IMR-90 (cell line): ENCODE measurements at regions not wholly inside any gene's neighbourhood (a gene's known extent, or its start where the extent isn't known, plus 50 kb on each side); places are given as distances from the start of the nearest gene placed in this dataset.

ENCODE experiments used
- ATAC-seq: fragments of 200-7000 bp; cut with Tn5 transposase; 2 replicates; pipeline ENCODE4 v1.9.1; 2020; ENCODE audit warnings: low read depth, mild to moderate bottlenecking, moderate library complexity
- BruUV-seq: library from RNA; stranded (reverse); fragments of 400-500 nt; replicated peaks from 2 replicates; lab custom pipeline; 2021; lab: Mats Ljungman, UMichigan
- CTCF ChIA-PET: fragments of 300-600 bp; formaldehyde crosslinking; extraction: SDS; loops from one replicate; lab custom pipeline; 2021; ENCODE audit warnings: antibody characterized with exemption; lab: Yijun Ruan, JAX
- POLR2A ChIA-PET: fragments of 300-600 bp; sonication (Branson Sonifier 250); formaldehyde crosslinking; loops from one replicate; lab custom pipeline; 2022; ENCODE audit warnings: antibody characterized with exemption; ENCODE audit not compliant: unreplicated experiment; lab: Charles Lee
- DNase-seq: peaks from one replicate; pipeline ENCODE4 v3.0.0; 2013
- H2AFZ ChIP-seq: replicated peaks from 2 replicates; pipeline ENCODE3; 2013; ENCODE audit warnings: low read length, mild to moderate bottlenecking; ENCODE audit not compliant: poor library complexity
- H2AK5ac ChIP-seq: 2 replicates; pipeline ENCODE4 v1.6.1; 2013; ENCODE audit warnings: low read depth, low read length, inconsistent platforms
- H2AK9ac ChIP-seq: replicated peaks from 2 replicates; pipeline ENCODE3; 2013; ENCODE audit warnings: mild to moderate bottlenecking, low read depth, low read length, moderate library complexity; ENCODE audit not compliant: poor library complexity
- H2BK120ac ChIP-seq: 2 replicates; pipeline ENCODE4 v1.6.1; 2013; ENCODE audit warnings: low read depth, low read length, inconsistent platforms
- H2BK15ac ChIP-seq: 3 replicates; pipeline ENCODE4 v1.6.1; 2013; ENCODE audit warnings: low read depth, low read length, inconsistent platforms
- H2BK20ac ChIP-seq: 2 replicates; pipeline ENCODE4 v1.6.1; 2013; ENCODE audit warnings: low read depth, mild to moderate bottlenecking, inconsistent platforms, low read length, moderate library complexity
- H2BK5ac ChIP-seq: 2 replicates; pipeline ENCODE4 v1.6.1; 2013; ENCODE audit warnings: mild to moderate bottlenecking, low read depth, low read length, inconsistent platforms; ENCODE audit not compliant: poor library complexity, severe bottlenecking
- H3K14ac ChIP-seq: replicated peaks from 2 replicates; pipeline ENCODE4 v1.6.1; 2013; ENCODE audit warnings: low read depth, low read length, inconsistent platforms
- H3K18ac ChIP-seq: 2 replicates; pipeline ENCODE4 v1.6.1; 2013; ENCODE audit warnings: low read depth, low read length, control low read depth
- H3K23ac ChIP-seq: 2 replicates; pipeline ENCODE4 v1.6.1; 2013; ENCODE audit warnings: low read depth, low read length, inconsistent platforms
- H3K27ac ChIP-seq: 2 replicates; pipeline ENCODE4 v1.5.1; 2013; ENCODE audit warnings: mild to moderate bottlenecking, control low read depth, low read length; ENCODE audit not compliant: insufficient read depth
- H3K27me3 ChIP-seq: 2 replicates; pipeline ENCODE4 v1.6.1; 2013; ENCODE audit warnings: low read length; ENCODE audit not compliant: control insufficient read depth, insufficient read depth
- H3K36me3 ChIP-seq: 2 replicates; pipeline ENCODE4 v1.6.1; 2013; ENCODE audit warnings: low read length, mixed read lengths; ENCODE audit not compliant: control insufficient read depth, insufficient read depth
- H3K4ac ChIP-seq: 2 replicates; pipeline ENCODE4 v1.6.1; 2013; ENCODE audit warnings: low read depth, low read length, inconsistent platforms
- H3K4me1 ChIP-seq: 2 replicates; pipeline ENCODE4 v1.6.1; 2013; ENCODE audit warnings: low read length, mixed read lengths; ENCODE audit not compliant: control insufficient read depth, insufficient read depth
- H3K4me2 ChIP-seq: 2 replicates; pipeline ENCODE4 v1.6.1; 2013; ENCODE audit warnings: low read depth, mild to moderate bottlenecking, control low read depth, low read length, moderate library complexity
- H3K4me3 ChIP-seq: 2 replicates; pipeline ENCODE4 v1.5.1; 2013; ENCODE audit warnings: low read depth, mild to moderate bottlenecking, control low read depth, low read length, moderate library complexity; ENCODE audit not compliant: insufficient read depth
- H3K56ac ChIP-seq: 2 replicates; pipeline ENCODE4 v1.6.1; 2013; ENCODE audit warnings: low read length, inconsistent platforms; ENCODE audit not compliant: insufficient read depth; ENCODE audit errors: extremely low read depth
- H3K79me1 ChIP-seq, 2 experiments: 2 replicates each; pipeline ENCODE4 v1.6.1; 2013; ENCODE audit warnings: low read length in 2 of 2, inconsistent platforms in 1 of 2, low read depth in 1 of 2
- H3K9ac ChIP-seq: 2 replicates; pipeline ENCODE4 v1.6.1; 2013; ENCODE audit warnings: low read depth, low read length, control low read depth
- H3K9me1 ChIP-seq: 2 replicates; pipeline ENCODE4 v1.6.1; 2013; ENCODE audit warnings: low read length, inconsistent platforms; ENCODE audit not compliant: insufficient read depth
- H3K9me3 ChIP-seq: 2 replicates; pipeline ENCODE4 v1.6.1; 2013; ENCODE audit warnings: low read length; ENCODE audit not compliant: control insufficient read depth, insufficient read depth
- H4K20me1 ChIP-seq: 2 replicates; pipeline ENCODE4 v1.6.1; 2013; ENCODE audit warnings: low read length, inconsistent platforms; ENCODE audit not compliant: insufficient read depth
- H4K5ac ChIP-seq: 2 replicates; pipeline ENCODE4 v1.6.1; 2013; ENCODE audit warnings: mild to moderate bottlenecking, low read depth, low read length, control low read depth
- H4K8ac ChIP-seq, 2 experiments: 2 replicates each; pipeline ENCODE4 v1.6.1; 2013; ENCODE audit warnings: low read depth in 2 of 2, low read length in 2 of 2, control low read depth in 1 of 2, inconsistent platforms in 1 of 2
- H4K91ac ChIP-seq: 2 replicates; pipeline ENCODE4 v1.6.1; 2013; ENCODE audit warnings: low read depth, low read length, inconsistent platforms; ENCODE audit not compliant: insufficient read depth
- BHLHE40 ChIP-seq: fragments of 150-350 bp; IDR thresholded peaks from 2 replicates; pipeline ENCODE4 v1.6.1; 2016; ENCODE audit warnings: mild to moderate bottlenecking, low read depth, low read length
- CEBPB ChIP-seq: IDR thresholded peaks from 2 replicates; pipeline ENCODE4 v1.6.1; 2012; ENCODE audit warnings: low read depth, low read length, improper control_type of control experiment
- CHD1 ChIP-seq: IDR thresholded peaks from 2 replicates; pipeline ENCODE4 v1.6.1; 2012; ENCODE audit warnings: low read depth, low read length, improper control_type of control experiment
- ELK1 ChIP-seq: fragments of 150-350 bp; IDR thresholded peaks from 2 replicates; pipeline ENCODE4 v1.6.1; 2016; ENCODE audit warnings: low read depth, mild to moderate bottlenecking, low read length, moderate library complexity, borderline replicate concordance
- FOS ChIP-seq: fragments of 150-350 bp; IDR thresholded peaks from 2 replicates; pipeline ENCODE4 v1.6.1; 2016; ENCODE audit warnings: low read depth, low read length
- MAFK ChIP-seq: IDR thresholded peaks from 2 replicates; pipeline ENCODE4 v1.6.1; 2012; ENCODE audit warnings: low read depth, low read length, improper control_type of control experiment
- MAZ ChIP-seq: IDR thresholded peaks from 2 replicates; pipeline ENCODE4 v1.6.1; 2012; ENCODE audit warnings: low read depth, mild to moderate bottlenecking, low read length, improper control_type of control experiment, moderate library complexity, borderline replicate concordance
- MXI1 ChIP-seq: IDR thresholded peaks from 2 replicates; pipeline ENCODE4 v1.6.1; 2012; ENCODE audit warnings: low read depth, mild to moderate bottlenecking, low read length, moderate library complexity, borderline replicate concordance
- NFE2L2 ChIP-seq: fragments of 150-350 bp; IDR thresholded peaks from 2 replicates; pipeline ENCODE4 v1.6.1; 2016; ENCODE audit warnings: low read depth, mild to moderate bottlenecking, low read length
- POLR2A ChIP-seq: IDR thresholded peaks from 2 replicates; pipeline ENCODE4 v1.6.1; 2012; ENCODE audit warnings: mild to moderate bottlenecking, low read depth, low read length
- RAD21 ChIP-seq: IDR thresholded peaks from 2 replicates; pipeline ENCODE4 v1.6.1; 2012; ENCODE audit warnings: low read length, improper control_type of control experiment
- RCOR1 ChIP-seq: IDR thresholded peaks from 2 replicates; pipeline ENCODE4 v1.6.1; 2012; ENCODE audit warnings: mild to moderate bottlenecking, low read length, improper control_type of control experiment; ENCODE audit not compliant: insufficient replicate concordance
- RFX5 ChIP-seq: IDR thresholded peaks from 2 replicates; pipeline ENCODE4 v1.8.0; 2012; ENCODE audit warnings: low read depth, mild to moderate bottlenecking, low read length, moderate library complexity
- SMC3 ChIP-seq: fragments of 150-350 bp; IDR thresholded peaks from 2 replicates; pipeline ENCODE4 v1.6.1; 2016; ENCODE audit warnings: low read depth, mild to moderate bottlenecking, antibody characterized with exemption, low read length, moderate library complexity
- USF2 ChIP-seq: fragments of 150-350 bp; IDR thresholded peaks from 2 replicates; pipeline ENCODE4 v1.6.1; 2017; ENCODE audit warnings: mild to moderate bottlenecking, antibody characterized with exemption, low read length, low read depth
- WGBS, 2 experiments: methylation state at CpG; one replicate each; pipeline versions ENCODE4 v1.1.5 to v1.1.7; 2013; ENCODE audit warnings: missing lambda C conversion rate in 2 of 2; ENCODE audit not compliant: insufficient read length in 1 of 2; ENCODE audit errors: extremely low coverage in 2 of 2; 5-methylcytosine and 5-hydroxymethylcytosine counted together
- dilution Hi-C: fragments of 300-500 bp; cut with HindIII; formaldehyde crosslinking; loops from one replicate; pipeline ENCODE4 v1.14.3; 2018; ENCODE audit warnings: low sequenced_read_pairs; ENCODE audit not compliant: unreplicated experiment
- in situ Hi-C: fragments of 300-500 bp; cut with MboI; formaldehyde crosslinking; loops from 3 replicates; pipeline ENCODE4 v1.14.3; 2019; ENCODE audit warnings: low sequenced_read_pairs, inconsistent platforms, mixed read lengths
- intact Hi-C: fragments of 100-400 bp; cut with micrococcal nuclease; formaldehyde crosslinking; loops from 2 replicates; pipeline ENCODE4 v1.10.0; 2022
- TF ChIP-seq, protein P1 (sequence below): conservative IDR thresholded peaks from 2 replicates; pipeline ENCODE4 v1.5.1; 2012; ENCODE audit warnings: mild to moderate bottlenecking, low read depth, low read length, improper control_type of control experiment

DNA sequence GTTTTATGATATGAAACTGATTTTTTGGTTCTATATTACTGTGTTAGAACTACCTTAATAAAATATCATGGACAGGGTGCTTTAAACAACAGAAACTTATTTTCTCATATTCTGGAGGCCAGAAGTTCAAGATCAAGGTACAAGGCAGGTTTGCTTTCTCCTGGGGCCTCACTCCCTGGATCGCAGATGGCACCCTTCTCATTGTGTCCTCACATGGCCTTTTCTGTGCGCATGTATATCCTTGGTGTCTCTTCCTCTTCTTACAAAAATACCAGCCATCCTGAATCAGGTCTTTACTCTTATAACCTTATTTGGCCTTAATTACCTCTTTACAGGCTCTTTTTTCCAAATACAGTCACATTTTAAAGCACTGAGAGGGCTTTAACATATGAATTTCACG, 906.1 kb downstream of the CDH11 start:
- intact Hi-C loops = no loop called here
- no peaks in the 10 kb centered on the region for H3K9me3 ChIP-seq
- H3K23ac ChIP-seq = no peak overlapping the region
- no peak overlapping the region for H2AK9ac ChIP-seq
- no peak overlapping the region for H4K91ac ChIP-seq
- no peak overlapping the region for H3K4me3 ChIP-seq
- no peak overlapping the region for H3K14ac ChIP-seq
- CTCF ChIA-PET = no interaction called here
- no peak overlapping the region for H3K9ac ChIP-seq
- no peak overlapping the region for H2BK5ac ChIP-seq
- no peak overlapping the region for H2AK5ac ChIP-seq
- H2AFZ ChIP-seq = no peak overlapping the region
- H3K79me1 ChIP-seq = no peaks in the 10 kb centered on the region
- H2BK15ac ChIP-seq = no peak overlapping the region
- dilution Hi-C loops = no loop called here
- no peak overlapping the region for H2BK120ac ChIP-seq
- no peak overlapping the region for H3K27ac ChIP-seq
- no TSS peak for BruUV-seq
- TF ChIP-seq MAFK = no peak
- no peak for TF ChIP-seq RFX5
- TF ChIP-seq SMC3 = no peak
- no peak for TF ChIP-seq RCOR1
- no peak for TF ChIP-seq POLR2A
- no peak for TF ChIP-seq MAZ
- no peak for TF ChIP-seq CEBPB
- no peak for TF ChIP-seq CHD1
- no peak for TF ChIP-seq USF2
- no peak for TF ChIP-seq NFE2L2
- no peak for TF ChIP-seq BHLHE40
- no peak for TF ChIP-seq ELK1
- no peak for TF ChIP-seq RAD21
- no peak for TF ChIP-seq MXI1
- TF ChIP-seq, protein P1, sequence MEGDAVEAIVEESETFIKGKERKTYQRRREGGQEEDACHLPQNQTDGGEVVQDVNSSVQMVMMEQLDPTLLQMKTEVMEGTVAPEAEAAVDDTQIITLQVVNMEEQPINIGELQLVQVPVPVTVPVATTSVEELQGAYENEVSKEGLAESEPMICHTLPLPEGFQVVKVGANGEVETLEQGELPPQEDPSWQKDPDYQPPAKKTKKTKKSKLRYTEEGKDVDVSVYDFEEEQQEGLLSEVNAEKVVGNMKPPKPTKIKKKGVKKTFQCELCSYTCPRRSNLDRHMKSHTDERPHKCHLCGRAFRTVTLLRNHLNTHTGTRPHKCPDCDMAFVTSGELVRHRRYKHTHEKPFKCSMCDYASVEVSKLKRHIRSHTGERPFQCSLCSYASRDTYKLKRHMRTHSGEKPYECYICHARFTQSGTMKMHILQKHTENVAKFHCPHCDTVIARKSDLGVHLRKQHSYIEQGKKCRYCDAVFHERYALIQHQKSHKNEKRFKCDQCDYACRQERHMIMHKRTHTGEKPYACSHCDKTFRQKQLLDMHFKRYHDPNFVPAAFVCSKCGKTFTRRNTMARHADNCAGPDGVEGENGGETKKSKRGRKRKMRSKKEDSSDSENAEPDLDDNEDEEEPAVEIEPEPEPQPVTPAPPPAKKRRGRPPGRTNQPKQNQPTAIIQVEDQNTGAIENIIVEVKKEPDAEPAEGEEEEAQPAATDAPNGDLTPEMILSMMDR = no peak
- TF ChIP-seq FOS = no peak
- no peak overlapping the region for H3K18ac ChIP-seq
- in situ Hi-C loops = no loop called here
- no peak overlapping the region for H3K56ac ChIP-seq
- no peak overlapping the region for H3K4ac ChIP-seq
- H3K36me3 ChIP-seq = no peaks in the 10 kb centered on the region
- DNase-seq (no peak), ATAC-seq (no peak)
- H2BK20ac ChIP-seq = no peak overlapping the region
- H4K8ac ChIP-seq = no peak overlapping the region
- 60% methylated on average over 1 of the region's 3 CpGs; no CpG with 5 or more reads in 1 of the 2 experiments for WGBS, 2 experiments
- POLR2A ChIA-PET = no interaction called here
- H3K9me1 ChIP-seq = no peaks in the 10 kb centered on the region
- no peaks in the 10 kb centered on the region for H3K4me1 ChIP-seq
- H3K4me2 ChIP-seq = no peak overlapping the region
- H4K20me1 ChIP-seq = no peaks in the 10 kb centered on the region
- no peak overlapping the region for H4K5ac ChIP-seq
- H3K27me3 ChIP-seq = peaks cover 2% of the 10 kb centered on the region; the same call in 1 of the 2 replicates
